HG03159 (cell line): ENCODE measurements at regions not wholly inside any gene's neighbourhood (a gene's known extent, or its start where the extent isn't known, plus 50 kb on each side); places are given as distances from the start of the nearest gene placed in this dataset.
"Not testable (repeated sequence)": the region's sequence is repeated elsewhere in the genome, so short reads cannot be mapped to it uniquely, and the experiment has no call there.

Source experiments
- ATAC-seq: cut with Tn5 transposase; IDR thresholded peaks from one replicate; pipeline ENCODE4 v1.9.1; 2021; ENCODE audit warnings: mild to moderate bottlenecking, moderate library complexity; ENCODE audit not compliant: unreplicated experiment

DNA sequence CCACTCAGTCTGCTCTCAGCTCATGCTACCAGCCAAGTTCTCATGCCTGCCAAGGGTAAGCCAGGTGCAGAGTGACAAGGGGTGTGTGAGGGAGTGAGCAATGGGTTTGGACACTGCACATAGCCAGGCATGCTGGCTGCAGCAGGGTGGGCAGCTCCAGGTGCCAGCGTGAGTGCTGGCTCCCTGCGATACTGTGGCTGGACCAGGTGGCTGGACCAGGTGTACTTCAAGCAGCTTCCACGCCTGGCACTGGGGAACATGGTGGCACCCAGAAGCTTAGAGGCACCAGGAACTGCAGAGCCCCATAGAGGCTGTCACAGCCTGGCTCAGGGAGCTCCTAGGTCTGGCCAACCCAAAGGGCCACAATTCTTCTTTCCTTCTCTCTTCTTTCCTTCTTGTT, 234.9 kb upstream of the GIMD1 start:
- no peak for ATAC-seq

DNA sequence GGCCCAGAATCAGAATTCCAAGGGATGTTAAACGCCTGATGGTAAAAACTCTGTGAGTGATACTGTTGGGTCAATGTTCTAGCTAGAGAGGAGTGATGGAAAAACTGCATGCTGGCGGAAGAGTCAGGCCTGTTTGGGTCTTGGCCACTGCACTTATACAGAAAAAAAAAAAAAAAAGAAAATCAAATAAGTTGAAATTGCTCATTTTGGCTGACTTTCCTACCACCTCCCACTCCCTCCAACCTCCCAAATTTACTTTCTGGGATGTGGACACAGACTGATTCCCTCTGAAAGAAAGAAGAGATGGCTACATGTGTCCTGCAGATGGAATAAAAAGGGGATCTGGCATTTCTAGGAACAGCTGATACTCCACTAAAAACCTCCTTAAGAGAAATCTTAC, 234.1 kb upstream of the GIMD1 start:
- no peak for ATAC-seq

DNA sequence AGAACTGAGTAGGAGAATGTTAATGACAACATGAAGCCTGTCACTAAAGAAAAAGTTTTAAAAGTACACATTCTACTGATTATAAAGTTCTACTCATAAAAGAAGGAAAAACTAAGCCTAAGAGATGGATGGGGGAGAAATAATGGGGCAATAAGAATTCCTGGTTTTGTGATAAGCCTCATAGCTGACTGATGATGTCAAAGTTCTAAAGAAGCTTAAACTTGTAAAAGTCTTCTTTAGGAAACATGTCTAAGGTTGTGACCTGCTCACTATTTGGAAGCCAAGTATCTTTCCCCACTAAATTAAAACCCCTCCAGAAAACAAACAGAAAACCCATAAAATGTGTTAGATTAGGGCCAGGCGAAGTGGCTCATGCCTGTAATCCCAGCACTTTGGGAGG, 232.9 kb upstream of the GIMD1 start:
- ATAC-seq = no peak

DNA sequence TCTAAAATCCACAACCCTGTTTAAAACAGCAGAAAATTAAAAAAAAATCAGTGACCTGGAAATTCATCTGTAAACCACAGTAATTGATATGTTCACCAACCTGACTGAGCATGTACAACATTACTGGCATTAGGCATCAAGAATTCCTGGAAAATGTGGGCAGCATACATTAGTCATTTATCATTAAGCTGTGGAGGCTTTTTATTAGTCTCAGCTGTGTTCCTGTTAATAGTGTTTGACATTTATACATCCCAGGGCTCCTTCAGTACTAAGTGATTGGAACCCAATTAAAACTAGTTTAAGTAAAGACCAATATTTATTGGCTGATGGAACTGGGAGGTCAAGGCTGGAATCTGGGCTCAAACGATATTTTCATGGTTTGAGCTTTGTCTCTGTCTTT, 227.3 kb upstream of the GIMD1 start:
- ATAC-seq = no peak

DNA sequence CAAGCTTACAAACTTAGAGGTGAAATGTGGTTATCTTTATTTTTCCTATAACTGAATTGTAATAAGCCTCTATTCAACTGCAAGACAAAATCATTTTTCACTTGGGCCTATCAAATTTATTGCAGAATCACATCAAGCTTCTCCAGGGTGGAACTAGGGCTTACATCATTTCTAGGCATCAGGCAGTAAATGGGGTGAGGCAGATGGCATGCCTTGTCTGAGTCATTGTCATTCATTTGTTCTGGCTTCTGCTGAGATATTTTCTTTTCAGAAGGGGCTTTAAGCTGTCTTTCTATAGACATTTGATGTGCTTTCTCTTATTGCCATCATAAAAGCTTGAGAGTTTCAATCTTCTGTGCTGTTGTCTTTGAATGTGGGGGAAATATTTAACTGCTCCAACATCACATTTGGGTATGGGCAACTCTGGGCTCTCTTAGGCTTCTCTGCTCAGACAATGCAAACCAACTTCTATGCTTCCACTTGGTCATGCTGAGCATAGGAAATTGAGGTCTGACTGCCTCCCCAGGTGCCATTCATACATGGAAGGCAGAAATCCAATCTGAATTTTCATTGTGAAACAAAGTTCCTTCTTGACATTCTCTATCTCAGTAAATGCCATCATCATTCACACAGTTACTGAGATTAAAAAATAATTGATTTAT, 225.8 kb upstream of the GIMD1 start:
- no peak for ATAC-seq

DNA sequence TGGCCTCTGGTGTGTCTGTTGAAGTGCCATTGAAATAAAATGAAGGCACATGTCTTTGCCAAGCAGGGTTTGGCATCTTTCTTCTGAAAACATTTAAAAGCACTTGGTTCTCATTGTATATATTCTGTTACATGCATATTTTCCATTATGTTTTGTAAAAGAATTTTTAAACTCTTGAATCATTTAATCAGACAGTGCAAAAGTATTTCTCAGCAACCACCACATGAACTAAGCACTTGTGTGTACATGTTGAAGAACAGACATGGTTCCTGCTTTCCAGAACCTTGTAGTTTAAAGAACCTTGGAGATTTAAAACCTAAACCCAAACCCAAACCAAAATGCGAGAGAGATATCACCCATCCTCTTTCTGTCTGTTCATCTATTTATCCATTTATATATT, 220.3 kb upstream of the GIMD1 start:
- ATAC-seq = no peak

DNA sequence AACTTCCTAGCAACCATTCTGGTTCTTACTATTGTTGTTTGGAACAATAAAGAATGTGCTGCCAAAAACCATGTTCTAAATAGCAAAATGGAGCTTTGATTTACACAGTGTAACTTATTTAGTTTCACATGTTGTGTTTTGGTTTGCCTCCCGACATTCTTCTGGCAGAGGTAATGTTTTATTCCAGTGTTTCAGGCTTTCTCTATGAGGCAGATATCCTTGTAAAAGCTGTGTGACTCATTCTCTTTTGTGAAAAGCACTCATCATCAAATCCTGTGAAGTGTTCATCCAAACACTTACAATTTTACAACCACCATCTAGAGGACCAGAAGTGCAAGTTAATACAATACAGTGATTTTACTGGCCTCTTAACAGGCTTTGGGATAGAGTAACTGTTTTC, 219.0 kb upstream of the GIMD1 start:
- ATAC-seq = no peak

DNA sequence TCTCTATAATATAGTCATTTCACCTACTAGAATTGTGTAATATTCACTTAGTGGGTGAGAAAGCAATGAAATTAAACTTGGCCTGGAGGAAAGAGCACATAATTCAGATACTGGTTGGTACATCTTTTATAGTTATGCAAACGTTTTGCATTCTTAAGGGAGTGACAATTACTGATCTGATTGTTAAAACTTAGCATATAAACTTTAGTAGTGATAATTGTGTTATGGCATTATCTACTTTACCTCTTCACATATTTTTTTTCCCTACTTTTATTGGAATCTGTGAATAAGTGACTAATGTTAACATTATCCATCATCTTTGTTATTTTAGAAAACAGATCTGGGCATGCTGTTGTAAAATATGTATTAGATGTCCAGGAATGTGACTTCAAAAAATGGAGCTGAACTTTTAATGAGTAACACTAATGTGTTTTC, 217.4 kb upstream of the GIMD1 start:
- ATAC-seq = no peak

DNA sequence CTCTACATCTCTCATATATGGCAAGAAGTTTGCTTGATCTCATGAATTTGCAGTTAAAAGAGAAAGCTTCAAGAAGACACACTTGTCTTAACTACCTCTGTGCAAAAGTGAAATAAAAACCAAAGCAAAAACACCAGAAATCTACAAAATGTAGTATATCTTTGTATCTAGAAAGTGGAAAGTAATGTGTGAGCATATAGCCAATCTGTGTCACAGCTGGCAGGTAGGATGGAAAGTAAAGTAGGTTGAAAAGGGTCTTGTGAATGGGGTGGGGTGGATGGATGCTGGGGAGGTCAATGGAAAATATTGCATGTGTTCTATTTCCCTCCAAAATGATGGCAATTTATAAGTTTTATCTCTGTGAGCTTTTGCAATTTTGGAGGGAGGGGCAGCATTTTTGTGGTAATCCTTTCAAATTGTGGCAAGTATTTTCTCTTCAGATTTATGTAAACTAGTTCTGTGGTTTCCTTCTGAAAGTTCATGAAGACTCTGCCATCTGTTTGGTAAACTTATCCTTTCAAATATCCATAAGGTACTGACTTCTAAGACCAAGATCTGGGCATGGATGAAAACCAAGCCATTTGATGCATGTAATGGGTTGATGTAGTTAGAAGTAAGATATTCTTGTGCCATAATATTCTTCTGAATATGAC, 215.9 kb upstream of the GIMD1 start:
- ATAC-seq = no peak

DNA sequence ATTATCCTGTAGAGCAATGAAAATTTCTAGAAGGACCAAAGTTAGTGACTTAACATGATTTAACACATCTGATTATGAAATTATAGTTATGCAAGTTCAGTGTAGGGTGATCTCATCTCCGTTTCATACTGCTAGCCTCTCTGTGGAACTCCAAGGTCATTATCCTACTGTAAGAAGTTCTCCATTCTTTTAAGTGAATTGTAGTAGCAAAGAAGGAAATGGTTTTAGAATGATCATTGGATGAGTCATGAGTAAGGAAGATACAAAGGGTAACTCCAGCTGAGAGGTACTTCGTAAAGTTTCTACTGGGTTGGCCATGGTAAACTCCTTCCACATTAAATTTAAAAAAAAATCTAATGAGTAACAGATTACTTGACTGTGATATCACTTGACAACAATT, 215.0 kb upstream of the GIMD1 start:
- ATAC-seq = no peak

DNA sequence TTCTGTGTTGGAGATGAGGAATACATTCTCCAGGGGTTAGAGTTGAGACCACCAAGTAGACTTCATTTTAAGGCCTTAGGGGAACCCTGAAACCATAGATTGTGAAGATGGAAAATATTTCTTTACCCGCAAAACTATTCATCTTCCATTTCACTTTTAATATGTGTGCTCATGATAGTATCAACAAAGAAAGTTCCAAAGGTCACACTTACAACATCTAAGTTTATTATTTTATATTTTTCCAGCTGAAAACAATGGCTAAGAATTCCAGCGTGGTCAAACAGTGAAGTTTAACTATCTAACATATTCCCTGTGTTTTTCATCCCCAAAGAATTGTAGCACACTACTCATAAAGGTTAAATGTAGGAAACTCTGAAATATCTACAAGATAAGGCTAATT, 214.5 kb upstream of the GIMD1 start:
- ATAC-seq = no peak

DNA sequence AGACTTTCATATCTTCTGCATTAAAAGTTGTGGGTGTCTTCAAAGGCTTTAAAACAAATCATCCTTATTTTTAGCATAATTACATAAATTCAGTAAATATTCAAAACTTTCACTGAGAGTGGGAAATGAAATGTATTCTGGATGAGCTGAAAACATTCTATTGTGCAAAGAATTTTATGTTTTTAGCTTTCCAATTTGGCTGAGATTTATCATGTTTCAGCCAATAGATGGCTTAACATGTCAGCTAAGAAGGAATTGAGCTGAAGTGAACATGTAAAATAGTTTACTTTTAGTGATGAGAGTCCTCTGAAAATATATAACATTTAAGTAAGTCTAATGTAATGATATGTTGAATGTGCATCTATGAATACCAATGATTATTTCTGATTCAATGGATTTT, 213.5 kb upstream of the GIMD1 start:
- ATAC-seq = no peak

DNA sequence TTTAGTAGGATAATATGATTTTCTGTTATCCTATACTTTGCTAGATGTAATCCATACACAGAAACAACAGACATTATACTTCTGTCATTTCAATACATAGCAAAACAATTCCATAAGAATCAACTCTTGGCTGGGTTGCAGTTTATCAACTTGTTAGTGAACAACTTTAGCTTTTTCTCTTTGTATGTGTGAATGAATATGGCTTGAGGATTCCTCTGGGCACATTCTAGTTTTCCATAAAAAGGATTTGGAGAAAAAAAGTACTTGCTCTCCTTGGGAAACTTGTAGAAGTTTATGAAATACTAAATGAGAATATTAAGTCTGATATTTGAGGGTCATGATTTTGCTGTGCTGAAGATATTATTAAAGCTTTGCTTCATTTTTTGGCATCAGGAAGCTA, 210.7 kb upstream of the GIMD1 start:
- ATAC-seq = no peak

DNA sequence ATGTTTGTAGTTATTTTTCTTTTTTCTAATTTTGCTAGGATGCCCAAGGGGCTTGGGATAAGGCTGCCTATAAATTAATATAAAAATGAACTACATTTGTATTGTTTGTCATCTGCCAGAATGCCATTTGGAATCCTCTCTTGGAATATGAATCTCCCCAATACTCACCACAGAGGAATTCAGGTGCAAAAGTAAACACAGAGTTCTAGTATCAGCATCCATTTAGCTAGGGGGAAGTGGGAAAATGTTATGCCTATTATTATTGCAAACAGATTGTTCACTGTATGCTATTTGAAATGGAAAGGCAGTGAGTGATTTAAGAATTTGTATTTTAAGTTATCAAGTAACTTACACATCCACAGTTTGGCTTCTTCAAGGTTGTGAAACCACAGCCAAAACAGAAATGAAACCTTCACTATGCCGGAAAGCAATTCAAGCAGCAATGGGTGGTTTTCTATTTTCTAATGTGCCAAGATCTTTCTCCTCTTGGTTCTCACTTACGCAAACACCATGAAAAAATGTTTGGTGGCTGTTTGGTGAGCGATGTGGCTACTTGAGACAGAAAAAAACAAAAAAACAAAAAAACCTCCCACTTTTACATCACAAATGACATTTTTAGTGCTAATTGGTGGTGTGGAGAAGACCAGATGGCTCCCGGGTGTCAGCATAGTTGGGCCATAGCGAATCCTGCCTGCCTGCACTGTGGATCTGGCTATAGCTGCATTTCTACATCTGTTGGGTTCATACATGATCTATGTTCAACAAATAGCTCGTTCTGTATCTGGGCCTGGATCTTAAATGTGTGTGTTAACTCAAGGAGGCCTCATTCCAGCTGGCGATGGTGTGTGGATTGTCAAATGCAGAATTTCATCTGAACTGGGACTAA, 200.8 kb upstream of the GIMD1 start:
- no peak for ATAC-seq

DNA sequence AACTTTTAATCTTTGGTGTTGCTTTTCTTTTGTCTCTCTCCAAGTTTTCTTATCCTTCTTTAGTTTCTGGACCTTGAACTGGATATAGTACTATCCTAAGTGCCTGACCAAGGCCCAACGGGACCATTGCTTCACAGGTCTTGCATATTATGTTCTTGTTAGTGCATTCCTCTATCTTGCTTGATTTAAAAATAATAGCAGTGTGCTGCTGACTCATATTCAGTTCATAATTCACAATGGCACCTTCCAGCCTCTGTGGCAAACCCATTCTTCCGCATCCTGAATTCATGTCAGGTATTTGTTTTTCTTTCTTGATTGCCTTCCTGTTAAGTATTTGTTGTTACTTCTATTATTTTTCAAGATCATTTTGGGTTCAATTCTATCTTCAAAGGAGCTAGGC, 197.1 kb upstream of the GIMD1 start:
- ATAC-seq = no peak

DNA sequence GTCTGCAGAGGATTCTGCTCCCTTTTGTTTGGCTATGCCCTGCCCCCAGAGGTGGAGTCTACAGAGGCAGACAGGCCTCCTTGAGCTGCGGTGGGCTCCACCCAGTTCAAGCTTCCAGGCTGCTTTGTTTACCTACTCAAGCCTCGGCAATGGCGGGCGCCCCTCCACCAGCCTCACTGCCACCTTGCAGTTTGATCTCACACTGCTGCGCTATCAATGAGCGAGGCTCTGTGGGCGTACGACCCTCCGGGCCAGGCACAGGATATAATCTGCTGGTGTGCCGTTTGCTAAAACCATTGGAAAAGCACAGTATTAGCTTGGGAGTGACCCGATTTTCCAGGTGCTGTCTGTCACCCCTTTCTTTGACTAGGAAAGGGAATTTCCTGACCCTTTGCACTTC, 195.1 kb upstream of the GIMD1 start:
- not testable (repeated sequence) for ATAC-seq

DNA sequence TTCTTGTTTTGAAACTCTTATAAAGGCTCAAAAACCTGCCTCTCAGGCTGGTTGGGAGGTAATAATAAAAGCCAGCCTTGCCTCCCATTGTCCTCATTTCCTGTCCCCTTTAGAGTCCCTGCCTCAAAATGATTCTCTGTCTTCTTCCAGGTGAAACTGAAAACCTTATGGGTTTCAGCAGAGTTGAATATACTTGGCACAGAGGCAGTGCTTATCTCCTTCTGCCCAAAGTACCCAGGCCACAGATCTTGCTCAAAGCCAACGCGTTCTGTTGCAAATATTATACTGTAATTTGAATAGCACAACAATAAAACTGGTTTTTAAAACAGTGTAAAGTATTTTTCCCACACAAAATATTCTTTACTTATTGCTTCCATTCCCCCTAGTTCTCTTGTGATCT, 183.1 kb upstream of the GIMD1 start:
- no peak for ATAC-seq

DNA sequence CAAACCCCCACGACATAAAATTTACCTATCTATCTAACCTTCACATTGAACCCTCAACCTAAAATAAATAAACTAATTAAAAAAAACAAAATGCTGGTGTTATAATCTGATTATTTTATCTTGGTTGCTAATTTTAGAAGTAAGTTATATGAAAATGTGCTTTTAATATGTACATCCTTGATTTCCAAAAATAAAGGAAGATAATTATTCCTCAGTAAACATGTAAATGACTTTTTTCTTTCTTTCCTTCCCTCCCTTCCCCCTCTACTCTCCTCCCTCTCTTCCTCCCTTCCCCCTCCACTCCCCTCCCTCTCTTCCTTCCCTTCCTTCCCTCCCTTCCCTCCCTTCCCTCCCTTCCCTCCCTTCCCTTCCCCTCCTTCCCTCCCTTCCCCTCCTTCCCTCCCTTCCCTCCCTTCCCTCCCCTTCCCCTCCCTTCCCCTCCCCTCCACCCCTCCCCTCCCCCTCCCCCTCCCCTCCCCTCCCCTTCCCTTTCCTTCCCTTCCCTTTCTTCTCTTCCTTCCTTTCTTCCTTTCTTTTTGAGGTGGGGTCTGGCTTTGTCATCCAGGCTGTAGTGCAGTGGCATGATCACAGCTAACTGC, 180.0 kb upstream of the GIMD1 start:
- ATAC-seq = no peak

DNA sequence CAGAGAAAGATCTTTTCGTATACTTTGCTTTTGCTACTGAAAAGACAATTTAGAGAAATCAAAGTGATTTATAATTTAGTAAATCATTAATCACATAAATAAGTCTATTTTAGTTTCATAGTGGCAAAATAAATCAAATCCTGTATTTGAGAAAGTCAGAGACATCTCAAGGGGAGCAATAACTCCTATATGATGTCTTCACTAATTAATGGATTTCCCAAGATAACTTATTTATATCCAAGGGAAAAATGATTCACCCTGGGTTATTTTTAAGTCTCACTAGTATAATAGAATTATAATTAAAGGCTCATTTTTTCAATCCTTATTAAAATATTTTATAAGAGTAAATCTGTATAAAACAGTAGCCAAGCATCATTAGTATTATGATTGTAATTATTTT, 177.8 kb upstream of the GIMD1 start:
- no peak for ATAC-seq

DNA sequence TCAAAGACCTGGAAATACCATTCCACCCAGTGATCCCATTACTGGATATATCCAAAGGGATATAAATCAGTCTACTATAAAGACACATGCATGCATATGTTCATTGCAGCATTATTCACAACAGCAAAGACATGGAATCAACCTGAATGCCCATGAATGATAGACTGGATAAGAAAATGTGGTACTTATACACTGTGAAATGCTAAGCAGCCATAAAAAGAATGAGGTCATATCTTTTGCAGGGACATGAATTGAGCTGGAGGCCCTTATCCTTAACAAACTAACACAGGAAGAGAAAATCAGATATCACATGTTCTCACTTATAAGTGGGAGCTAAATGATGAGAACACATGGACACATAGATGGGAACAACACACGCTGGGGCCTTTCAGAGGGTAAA, 174.0 kb upstream of the GIMD1 start:
- not testable (repeated sequence) for ATAC-seq

DNA sequence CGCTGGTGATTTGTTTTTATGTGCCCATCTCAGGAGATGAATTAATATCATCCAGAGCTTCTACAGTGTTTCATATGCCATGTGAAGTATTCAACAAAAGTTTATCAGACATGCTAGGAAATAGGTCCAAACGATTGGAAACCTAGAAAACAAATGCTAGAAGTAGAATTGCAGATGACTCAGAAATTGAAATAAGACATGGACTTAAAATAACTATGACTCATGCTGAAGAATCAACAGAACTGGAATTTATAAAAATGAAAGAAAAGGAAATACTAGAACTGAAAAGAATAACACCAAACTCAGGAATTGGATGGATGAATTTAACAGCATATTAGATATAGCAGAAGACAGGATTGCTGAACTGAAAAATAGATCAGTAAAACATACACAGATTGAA, 172.7 kb upstream of the GIMD1 start:
- no peak for ATAC-seq

DNA sequence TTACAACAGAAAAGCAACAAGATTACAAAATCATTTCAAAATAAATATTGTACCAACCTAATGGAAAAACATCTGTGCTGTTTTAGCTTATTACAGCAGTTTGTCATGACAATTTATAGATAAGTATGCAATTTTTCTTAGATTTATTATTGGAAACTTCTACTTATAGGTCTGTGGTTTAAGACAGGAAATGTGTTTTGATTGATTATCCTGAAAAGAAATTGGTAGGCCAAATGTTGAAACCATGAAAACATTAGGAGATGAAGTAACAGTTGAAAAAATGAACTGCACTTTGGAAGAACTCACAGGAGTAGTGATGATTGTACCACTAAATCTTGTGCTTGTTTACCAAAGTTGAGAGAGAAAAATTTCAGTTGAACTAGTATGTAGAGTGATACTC, 162.2 kb upstream of the GIMD1 start:
- no peak for ATAC-seq
